Esophagus squamous epithelium (tissue), 4 donors: ENCODE measurements at regions not wholly inside any gene's neighbourhood (a gene's known extent, or its start where the extent isn't known, plus 50 kb on each side); places are given as distances from the start of the nearest gene placed in this dataset.

Experiments used
- CTCF ChIP-seq, 6 experiments: fragments of 450-650 bp in 4 of 6; fragments of 200-600 bp in 2 of 6; sonication (generic) in 2 of 6; IDR thresholded peaks; one replicate each; pipeline ENCODE4 v1.5.1; 2016 to 2019; ENCODE audit warnings: antibody characterized with exemption in 6 of 6, mild to moderate bottlenecking in 4 of 6, moderate library complexity in 4 of 6
- POLR2A ChIP-seq, 4 donors: fragments of 450-650 bp; IDR thresholded peaks; one replicate each; pipeline ENCODE4 v1.6.1; 2017; ENCODE audit warnings: antibody characterized with exemption in 4 of 4, mild to moderate bottlenecking in 4 of 4, moderate library complexity in 3 of 4

DNA sequence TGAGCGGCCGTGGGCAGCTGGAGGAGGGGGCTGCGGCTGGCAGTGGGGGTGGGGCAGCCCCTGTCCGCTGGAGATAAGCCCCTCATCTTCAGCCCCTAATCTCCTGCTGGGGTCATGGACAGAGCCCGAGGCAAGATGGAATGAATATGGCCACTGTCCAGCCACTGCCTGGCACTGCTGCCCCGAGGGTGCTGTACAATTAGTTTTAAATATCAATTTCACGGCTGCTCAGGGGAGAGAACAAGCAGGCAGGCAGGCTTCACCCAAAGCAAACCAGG lies 64.1 kb upstream of the NKX1-1 start:
- TF ChIP-seq CTCF (IDR thresholded peaks at IDR 0.05) = no peak
- no peak for TF ChIP-seq POLR2A (IDR thresholded peaks at IDR 0.05)
